ENCODE measurements at regions not wholly inside any gene's neighbourhood (a gene's known extent, or its start where the extent isn't known, plus 50 kb on each side); places are given as distances from the start of the nearest gene placed in this dataset.

GRCh38 chr5:5050801-5051200, 89.3 kb upstream of the ADAMTS16 start:
- no peak for ATAC-seq (ENCODE audit: insufficient number of reproducible peaks, low FRiP score, low read depth)

DNA sequence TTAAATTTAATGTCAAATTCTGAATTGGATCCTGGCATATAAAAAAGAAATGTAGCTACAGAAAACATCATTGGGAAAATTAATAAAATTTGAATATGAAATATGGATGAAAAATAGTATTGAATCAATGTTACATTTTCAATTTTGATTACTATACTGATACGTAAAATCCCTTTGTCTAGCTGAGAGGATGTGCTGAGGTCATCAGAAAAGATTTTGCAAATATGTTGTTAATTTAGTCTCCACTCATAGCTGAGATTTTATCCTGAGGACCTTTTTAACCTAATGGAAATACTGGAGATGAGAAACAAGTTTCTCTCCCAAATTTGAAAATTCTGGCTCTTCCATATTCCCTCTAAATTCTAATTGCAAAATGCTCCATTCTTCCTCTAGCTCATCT, 84.4 kb upstream of the ADAMTS16 start:
- no peak overlapping the region for H3K27ac ChIP-seq
- DNase-seq (ENCODE audit: low spot score) (no peak), ATAC-seq (ENCODE audit: insufficient number of reproducible peaks, low FRiP score, low read depth) (no peak)
- H3K36me3 ChIP-seq: no peaks in the 10 kb centered on the region
- no peaks in the 10 kb centered on the region for H3K27me3 ChIP-seq (replicated peaks; ENCODE audit: insufficient read depth)
- TF ChIP-seq, protein P1, sequence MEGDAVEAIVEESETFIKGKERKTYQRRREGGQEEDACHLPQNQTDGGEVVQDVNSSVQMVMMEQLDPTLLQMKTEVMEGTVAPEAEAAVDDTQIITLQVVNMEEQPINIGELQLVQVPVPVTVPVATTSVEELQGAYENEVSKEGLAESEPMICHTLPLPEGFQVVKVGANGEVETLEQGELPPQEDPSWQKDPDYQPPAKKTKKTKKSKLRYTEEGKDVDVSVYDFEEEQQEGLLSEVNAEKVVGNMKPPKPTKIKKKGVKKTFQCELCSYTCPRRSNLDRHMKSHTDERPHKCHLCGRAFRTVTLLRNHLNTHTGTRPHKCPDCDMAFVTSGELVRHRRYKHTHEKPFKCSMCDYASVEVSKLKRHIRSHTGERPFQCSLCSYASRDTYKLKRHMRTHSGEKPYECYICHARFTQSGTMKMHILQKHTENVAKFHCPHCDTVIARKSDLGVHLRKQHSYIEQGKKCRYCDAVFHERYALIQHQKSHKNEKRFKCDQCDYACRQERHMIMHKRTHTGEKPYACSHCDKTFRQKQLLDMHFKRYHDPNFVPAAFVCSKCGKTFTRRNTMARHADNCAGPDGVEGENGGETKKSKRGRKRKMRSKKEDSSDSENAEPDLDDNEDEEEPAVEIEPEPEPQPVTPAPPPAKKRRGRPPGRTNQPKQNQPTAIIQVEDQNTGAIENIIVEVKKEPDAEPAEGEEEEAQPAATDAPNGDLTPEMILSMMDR (IDR thresholded peaks at IDR 0.05): no peak
- no peak overlapping the region for H3K4me3 ChIP-seq
- no peaks in the 10 kb centered on the region for H3K9me3 ChIP-seq
- H3K4me1 ChIP-seq (ENCODE audit: control insufficient read depth in 1 of 2, low read depth in 2 of 2): no peaks in the 10 kb centered on the region

More at GRCh38 chr5:5050801-5051200, 89.3 kb upstream of the ADAMTS16 start:
- H3K4me3 ChIP-seq: no peak overlapping the region
- H3K27ac ChIP-seq: no peak overlapping the region
- DNase-seq (ENCODE audit: low spot score): no peak
- no peaks in the 10 kb centered on the region for H3K4me1 ChIP-seq (ENCODE audit: control insufficient read depth in 1 of 2, low read depth in 2 of 2)
- H3K36me3 ChIP-seq: no peaks in the 10 kb centered on the region
- H3K27me3 ChIP-seq (replicated peaks; ENCODE audit: insufficient read depth): no peaks in the 10 kb centered on the region
- H3K9me3 ChIP-seq: no peaks in the 10 kb centered on the region
- TF ChIP-seq, protein P1 (IDR thresholded peaks at IDR 0.05): no peak

DNA sequence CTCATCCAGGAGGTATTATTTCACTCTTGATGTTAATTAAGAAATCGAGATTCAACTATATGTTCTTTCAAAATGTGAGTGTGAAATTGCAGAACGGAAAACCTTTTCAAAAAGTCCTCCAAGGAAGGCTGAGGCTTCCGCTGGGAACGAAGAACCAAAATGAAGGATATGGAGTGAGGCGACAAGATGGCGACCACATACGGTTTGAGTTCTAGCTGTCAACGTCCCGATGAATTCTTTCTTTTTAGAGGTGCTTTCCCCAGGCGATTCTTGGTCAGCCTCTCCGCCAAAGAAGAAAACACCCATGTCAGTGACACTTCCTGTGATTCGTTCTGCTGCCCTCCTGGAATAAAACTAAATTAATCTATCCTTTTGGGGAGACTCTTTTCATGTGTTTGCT, 78.3 kb upstream of the ADAMTS16 start:
- ATAC-seq (ENCODE audit: insufficient number of reproducible peaks, low FRiP score, low read depth) (no peak), DNase-seq (ENCODE audit: low spot score) (no peak)
- H3K9me3 ChIP-seq: no peaks in the 10 kb centered on the region
- TF ChIP-seq, protein P1 (IDR thresholded peaks at IDR 0.05): no peak
- no peaks in the 10 kb centered on the region for H3K27me3 ChIP-seq (replicated peaks; ENCODE audit: insufficient read depth)
- H3K4me1 ChIP-seq (ENCODE audit: control insufficient read depth in 1 of 2, low read depth in 2 of 2): no peaks in the 10 kb centered on the region
- no peak overlapping the region for H3K4me3 ChIP-seq
- H3K36me3 ChIP-seq: no peaks in the 10 kb centered on the region
- no peak overlapping the region for H3K27ac ChIP-seq

DNA sequence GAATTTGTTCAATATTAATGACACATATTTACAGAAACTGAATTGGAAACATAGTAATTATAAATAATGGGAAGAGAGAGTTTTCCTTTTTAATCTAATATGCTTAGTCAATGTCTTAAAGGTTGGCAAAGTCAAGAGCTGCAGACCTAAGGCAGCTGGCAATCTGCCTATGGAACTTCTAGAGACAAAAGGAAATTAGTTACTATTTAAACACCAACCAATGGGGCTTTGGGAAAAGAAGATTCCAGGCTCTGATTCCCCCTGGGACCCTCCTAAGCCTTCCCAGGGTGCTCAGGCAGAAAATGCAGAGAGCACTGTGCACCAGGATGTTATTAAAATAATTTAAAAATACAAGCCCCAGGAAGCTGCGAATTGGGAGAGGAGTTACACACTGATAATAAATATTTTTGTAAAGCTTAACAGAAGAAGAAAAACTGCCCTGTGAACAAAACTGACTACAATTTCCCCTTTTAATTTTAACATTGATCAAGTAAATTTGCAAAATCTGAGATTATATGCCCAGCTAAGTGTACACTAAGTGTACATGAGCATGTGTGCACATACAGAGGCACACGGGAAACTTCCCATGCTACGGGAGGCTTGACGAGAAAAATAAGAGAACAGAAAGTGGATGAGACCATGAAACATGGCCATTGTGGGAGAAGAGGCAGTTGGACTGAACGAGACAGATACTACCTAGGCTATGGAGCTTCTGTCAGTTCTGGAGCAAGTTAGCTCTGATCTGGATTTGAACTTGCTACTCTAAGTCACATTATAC, 77.4 kb upstream of the ADAMTS16 start:
- Histone ChIP-seq H3K9me3 (no peaks in the 10 kb centered on the region), H3K4me1 (ENCODE audit: control insufficient read depth in 1 of 2, low read depth in 2 of 2) (no peaks in the 10 kb centered on the region), H3K27me3 (replicated peaks; ENCODE audit: insufficient read depth) (no peaks in the 10 kb centered on the region), H3K4me3 (no peak overlapping the region), H3K27ac (no peak overlapping the region), H3K36me3 (no peaks in the 10 kb centered on the region)
- no peak for DNase-seq (ENCODE audit: low spot score)
- ATAC-seq (ENCODE audit: insufficient number of reproducible peaks, low FRiP score, low read depth): no peak
- TF ChIP-seq, protein P1 (IDR thresholded peaks at IDR 0.05): no peak

DNA sequence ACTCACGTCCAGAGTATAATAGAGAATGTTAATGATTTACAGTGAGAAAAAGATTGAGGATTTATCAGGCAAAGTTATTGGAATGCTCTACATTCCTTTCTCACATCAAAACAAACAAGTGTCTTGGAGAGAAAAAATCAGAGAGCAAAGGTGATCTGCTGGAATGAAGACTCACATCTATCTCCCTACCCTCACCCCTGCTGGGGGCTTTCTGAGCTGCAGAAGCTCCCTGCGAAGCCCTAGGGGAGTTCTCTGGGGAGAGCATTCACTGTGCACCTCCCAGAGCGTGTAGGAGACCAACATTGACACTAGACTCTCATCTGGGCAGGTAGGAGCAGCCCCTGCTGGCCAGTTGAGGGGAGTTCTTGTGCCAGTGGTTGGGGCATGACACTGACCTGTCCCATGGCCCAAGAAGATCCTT, 76.6 kb upstream of the ADAMTS16 start:
- Histone ChIP-seq H3K27me3 (replicated peaks; ENCODE audit: insufficient read depth) (no peaks in the 10 kb centered on the region), H3K9me3 (no peaks in the 10 kb centered on the region), H3K4me3 (no peak overlapping the region), H3K27ac (no peak overlapping the region), H3K36me3 (no peaks in the 10 kb centered on the region), H3K4me1 (ENCODE audit: control insufficient read depth in 1 of 2, low read depth in 2 of 2) (no peaks in the 10 kb centered on the region)
- DNase-seq (ENCODE audit: low spot score): no peak
- ATAC-seq (ENCODE audit: insufficient number of reproducible peaks, low FRiP score, low read depth): no peak
- TF ChIP-seq, protein P1 (IDR thresholded peaks at IDR 0.05): no peak

All from thoracic aorta (tissue), 2 donors.